ENCODE measurements at regions not wholly inside any gene's neighbourhood (a gene's known extent, or its start where the extent isn't known, plus 50 kb on each side); places are given as distances from the start of the nearest gene placed in this dataset.

DNA sequence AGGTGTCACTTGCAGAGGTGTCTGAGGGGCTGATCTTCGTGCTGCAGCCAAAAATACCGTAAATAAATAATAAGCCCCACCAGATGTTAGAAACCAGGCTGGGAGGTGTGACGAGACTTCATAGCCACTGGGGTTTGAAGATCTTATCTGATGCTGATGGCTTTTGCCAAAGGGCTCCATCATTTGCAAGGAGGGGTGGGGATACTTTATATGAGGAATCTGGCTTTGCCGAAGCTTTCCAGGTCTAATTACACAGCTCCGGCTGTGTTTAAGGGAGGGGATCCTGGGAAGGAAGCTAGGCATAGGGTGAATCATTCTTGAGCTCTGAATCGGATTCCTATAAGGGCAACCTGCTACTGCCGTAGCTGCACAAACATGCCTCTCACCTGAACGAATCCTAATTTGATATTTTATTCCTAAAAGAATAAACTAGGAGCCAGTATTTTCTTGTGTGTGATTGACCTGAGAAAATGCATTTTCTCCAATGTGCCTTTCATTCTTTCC is 249.6 kb downstream of the SOD2 start:
- no peak for DNase-seq (ENCODE audit: low read depth in 4 of 4, low spot score in 1 of 4)

DNA sequence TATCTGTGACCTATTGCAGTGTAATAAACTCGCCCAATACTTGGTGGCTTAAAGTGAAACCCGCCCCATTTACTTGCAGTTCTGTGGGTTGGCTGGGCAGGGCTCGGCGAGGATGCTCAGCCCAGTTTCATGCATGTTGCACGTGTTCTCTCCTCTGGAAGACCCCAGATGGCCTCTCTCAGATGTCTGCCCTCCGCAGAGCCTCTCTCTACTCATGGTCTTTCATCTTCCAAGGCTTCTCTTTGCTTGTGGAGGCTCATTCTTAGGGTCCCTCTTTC is 251.4 kb downstream of the SOD2 start:
- no peak for DNase-seq (ENCODE audit: low read depth in 4 of 4, low spot score in 1 of 4)

DNA sequence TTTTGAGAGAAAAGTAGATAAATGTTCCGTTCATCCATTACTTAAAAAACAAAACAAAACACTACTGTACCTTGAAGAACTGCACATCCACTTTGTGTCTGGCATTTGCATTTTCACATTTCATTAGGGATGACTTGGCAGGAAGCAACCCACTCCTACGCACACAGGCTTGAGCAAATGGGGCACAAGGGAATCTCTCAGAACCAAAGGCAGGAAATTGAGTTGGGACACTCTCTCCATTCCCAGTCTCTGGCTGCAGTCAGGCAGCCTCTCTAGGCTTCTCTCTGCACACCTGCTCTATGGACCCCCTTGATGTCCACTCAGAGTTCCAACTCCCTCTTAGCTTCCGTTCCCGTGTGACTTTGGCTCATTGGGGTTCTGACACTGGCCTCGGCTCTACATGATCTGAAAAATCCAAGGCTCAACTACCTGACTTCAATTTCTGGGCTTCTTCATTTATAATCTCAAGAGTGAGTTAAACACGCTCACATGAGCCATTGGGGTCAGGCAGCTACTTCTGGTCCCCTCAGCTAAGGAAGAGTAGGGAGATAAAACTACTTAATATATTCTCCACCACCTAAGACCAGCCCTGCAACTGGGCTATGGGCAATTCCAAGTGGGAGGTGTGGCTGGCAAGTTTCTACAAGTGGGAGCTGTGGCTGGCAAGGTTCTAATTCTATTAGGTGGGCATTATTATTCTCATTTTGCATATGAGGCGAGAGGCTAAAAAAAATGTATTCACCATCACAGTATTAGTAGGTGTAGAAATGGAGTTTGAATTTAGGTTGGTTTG is 251.9 kb downstream of the SOD2 start:
- no peak for DNase-seq (ENCODE audit: low read depth in 4 of 4, low spot score in 1 of 4)

DNA sequence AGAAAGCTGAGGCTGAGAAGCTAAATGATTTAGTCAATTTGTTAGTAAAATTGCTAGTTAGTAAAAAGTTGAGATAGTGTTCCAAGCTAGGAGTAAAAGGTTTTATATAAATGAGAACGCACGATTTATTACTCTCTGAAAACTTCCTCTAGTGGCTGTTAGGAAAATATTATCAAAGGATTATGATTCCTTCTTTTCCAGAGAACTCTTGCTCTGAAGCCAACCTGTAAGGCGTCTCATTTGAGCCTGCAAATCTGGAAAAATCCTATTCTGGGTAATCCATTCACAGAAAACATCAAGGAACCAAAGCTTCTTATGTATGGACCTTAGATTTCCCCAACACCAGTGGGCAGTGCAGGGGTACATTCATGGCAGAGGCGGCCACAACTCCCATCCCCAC is 252.7 kb downstream of the SOD2 start:
- DNase-seq (ENCODE audit: low read depth in 4 of 4, low spot score in 1 of 4) = no peak

DNA sequence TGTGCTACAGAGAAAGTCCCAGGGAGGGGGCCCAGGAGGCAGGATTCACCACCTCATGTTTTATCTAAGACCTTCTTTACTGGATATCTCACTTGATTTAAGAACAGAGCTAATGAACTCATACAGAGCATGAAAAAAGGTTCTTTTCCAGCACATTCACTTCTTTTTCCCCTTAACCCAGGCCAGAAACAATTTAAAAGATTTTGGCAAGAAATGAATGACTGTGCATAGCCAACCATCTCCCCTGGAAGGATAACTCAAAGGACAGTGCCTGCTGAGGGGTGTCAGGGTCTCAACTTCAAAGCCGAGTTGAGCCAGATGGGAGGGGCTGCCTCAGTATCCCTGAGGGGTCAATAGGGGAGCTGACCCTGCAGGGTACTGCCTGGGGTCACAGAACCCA is 253.4 kb downstream of the SOD2 start:
- no peak for DNase-seq (ENCODE audit: low read depth in 4 of 4, low spot score in 1 of 4)

DNA sequence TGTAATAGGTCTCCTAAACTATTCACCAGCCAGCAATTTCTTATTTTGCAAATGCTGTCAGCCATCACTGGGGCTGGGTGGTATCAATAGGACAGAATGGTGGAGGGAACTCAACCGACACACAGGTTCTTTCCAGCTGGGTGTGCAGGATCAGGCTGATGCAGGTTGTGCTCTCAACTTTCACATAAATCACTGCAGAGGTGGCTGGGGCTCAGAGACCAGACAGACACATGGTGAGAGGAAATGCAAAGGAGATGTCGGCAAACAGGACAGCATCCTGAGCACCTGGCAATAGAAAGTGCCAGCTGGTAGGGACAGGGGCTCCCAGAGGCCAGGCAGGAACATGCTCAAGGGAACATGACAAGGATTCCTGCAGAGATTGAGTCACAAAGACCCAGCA is 254.9 kb downstream of the SOD2 start:
- DNase-seq (ENCODE audit: low read depth in 4 of 4, low spot score in 1 of 4) = no peak

DNA sequence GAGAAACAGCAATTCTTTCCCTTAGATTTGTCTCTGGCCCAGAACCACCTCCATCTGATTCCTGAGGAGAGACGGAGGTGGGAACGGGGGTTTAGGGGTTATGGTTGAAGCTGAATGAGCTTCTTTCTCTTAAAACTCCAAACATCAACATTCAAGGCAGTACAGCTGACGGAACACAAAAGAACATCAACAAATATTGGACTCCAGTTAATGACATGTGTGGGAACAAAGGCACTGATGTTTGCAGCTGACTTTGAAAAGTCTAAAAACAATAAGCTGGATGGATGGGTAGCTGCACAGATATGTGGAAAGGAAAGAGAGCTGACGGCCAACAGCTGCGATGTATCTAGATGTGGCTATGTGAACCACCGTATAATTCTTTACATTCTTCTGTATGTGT is 256.5 kb downstream of the SOD2 start:
- no peak for DNase-seq (ENCODE audit: low read depth in 4 of 4, low spot score in 1 of 4)

DNA sequence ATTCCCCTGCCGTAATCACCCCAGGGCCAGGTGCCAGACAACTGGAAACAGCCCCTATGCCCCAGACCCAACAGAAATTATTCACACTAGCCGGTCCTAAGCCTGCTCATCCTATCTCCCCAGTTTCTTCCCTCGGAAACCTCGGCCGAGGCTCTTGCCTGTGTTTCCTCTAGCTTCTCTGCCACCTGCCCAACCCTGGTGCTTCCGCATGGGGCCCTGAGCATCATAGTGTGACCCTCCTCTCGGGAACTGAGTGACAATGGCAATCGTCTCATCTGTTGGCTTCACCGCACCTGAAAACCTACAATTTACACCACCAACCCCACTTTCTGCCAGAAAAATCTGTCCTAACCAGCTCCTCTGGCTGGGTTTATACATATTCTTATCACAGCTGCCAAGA is 257.3 kb downstream of the SOD2 start:
- no peak for DNase-seq (ENCODE audit: low read depth in 4 of 4, low spot score in 1 of 4)

DNA sequence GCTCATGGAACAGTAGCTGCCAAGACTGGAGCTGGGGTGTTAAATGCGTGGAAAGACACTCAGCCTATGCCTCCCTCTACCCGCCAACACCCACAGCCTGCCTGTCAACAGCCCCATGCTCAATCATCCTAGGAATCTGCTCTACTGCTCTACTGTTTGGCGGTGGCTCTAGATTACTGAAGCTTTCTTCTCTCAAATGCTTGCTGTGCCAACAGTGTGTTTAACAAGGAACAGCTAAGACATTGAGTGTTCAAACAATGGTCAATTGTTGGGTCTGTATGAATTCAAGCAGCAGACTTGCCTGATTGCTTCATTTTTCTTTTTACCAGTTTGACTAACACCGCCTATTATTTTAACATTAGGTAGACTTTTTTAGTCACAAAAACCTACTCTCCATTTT is 258.6 kb downstream of the SOD2 start:
- DNase-seq (ENCODE audit: low read depth in 4 of 4, low spot score in 1 of 4) = no peak

DNA sequence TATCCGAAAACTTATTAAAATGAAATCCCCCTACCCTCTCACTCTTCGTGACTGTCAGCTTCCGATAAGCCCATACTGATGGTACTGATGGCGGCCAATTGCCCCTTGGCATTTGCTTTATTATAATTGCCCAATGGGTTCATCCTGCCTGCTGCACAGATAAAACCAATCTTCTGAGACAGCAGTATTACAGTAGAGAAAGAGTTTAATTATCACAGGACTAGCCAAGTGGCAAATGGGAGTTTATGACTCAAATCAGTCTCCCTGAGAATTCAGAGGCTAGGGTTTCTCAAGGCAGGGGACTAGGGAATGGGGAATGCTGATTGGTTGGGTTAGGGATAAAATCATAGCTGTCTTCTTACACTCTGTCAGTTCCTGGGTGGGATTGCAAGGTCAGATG is 259.5 kb downstream of the SOD2 start:
- no peak for DNase-seq (ENCODE audit: low read depth in 4 of 4, low spot score in 1 of 4)

DNA sequence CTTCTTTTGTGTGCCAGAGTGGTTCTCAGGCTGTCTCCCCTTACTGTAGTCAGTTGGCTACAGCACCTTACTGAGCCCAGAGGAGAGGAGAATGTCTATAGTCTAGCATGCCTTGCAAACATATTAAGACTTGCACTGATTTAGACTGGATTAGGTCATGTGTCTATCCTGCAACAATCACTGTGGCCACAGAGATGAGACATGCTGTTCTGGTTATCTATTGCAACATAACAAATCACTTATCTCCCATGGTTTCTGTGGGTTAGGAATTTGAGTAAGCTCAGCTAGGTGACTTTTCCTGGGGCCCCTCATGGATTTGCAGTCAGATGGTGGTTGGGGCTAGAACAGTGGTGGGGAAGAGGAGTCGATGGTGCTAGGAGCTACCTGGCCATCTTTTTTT is 261.3 kb downstream of the SOD2 start:
- no peak for DNase-seq (ENCODE audit: low read depth in 4 of 4, low spot score in 1 of 4)

DNA sequence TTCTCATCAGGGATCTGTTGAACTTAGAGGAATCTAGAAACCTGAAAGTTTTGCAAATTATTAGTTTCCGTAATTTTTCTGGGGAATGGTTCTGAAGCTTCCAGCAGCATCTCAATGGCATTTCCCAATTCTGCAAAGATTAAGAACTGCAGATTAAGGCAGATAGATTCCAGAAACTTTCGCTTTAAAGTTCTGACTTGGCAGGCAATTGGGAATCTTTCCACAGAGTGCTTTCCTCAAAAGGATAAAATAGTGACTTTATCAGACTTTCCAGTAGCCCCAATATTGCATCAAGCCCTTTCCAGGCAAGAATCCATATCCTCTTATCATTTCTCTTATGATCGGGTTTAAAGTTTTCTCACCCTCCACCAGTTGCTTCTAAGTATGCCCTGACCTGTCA is 261.1 kb downstream of the FNDC1 start:
- no peak for DNase-seq (ENCODE audit: low read depth in 4 of 4, low spot score in 1 of 4)

DNA sequence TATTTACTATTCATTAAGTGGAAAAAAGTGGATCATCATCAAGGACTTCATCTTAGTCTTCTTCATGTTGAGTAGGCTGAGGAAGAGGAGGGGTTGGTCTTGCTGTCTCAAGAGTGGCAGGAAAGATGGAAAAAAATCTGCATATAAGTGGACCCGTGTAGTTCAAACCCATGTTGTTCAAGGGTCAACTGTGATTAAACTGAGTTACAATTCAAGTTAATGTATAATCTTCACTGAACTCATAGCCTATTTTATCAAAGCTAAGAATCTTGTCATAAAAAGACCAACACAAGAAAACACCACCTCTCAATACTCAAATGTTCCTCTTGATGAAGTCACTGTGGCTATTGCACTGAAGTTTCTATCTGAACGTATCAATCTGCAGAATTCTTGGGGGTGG is 260.2 kb downstream of the FNDC1 start:
- DNase-seq (ENCODE audit: low read depth in 4 of 4, low spot score in 1 of 4) = no peak

DNA sequence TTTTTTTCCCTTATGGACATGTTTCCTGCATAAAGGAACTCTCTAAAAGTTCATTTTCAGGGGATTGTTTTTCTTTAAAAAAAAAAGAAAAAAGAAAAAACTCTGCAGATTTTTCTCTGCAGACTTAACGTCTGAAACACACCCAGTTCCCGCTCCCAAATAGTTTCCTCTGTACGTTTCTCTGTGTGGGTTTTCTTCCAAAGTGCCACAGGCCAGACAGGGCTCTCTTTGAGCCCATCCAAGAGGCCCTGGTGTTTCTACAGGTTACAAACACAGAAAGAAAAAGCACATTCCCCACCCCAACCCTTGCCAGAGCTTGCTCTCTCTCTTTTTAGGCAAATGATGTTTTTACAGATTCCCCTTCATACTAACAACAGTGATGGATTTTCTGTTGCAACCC is 258.6 kb downstream of the FNDC1 start:
- DNase-seq (ENCODE audit: low read depth in 4 of 4, low spot score in 1 of 4) = no peak

DNA sequence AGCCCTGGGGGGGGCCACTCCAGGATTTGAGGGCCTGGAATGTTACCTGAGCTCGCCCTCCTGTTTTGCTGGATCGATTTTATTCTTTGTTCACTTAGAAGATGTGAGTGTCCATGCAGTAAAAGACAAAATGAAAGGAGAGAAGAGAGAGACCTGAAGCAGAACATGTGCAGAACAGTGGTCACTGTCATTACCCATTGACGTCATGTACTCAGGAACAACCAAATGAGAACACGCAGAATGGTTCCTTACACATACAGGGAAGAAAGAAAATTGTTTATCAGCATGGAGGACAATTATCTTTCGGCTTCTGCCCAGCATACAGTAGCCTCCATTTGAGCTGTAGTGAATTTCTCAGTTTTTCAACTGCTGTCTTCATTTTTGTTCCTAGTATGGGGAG is 258.1 kb downstream of the FNDC1 start:
- DNase-seq (ENCODE audit: low read depth in 4 of 4, low spot score in 1 of 4) = no peak

DNA sequence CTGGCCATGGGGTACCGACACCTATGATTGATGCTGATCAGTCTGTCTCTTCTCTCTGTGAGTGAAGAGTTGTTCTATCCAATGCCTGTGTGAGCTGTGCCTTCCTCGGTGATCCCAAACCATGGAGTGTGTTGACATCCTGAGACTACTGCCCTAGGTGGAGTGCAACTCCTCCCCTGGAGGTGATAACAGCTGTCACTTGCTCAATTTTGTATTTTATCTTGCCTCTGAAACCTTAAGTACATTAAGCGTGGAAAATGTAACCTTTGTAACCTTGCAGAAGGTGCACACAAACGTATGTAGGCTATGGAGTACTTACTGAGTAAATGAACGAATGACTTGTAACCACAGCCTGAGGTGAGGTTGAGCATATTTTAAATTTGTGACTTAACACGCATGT is 256.2 kb downstream of the FNDC1 start:
- no peak for DNase-seq (ENCODE audit: low read depth in 4 of 4, low spot score in 1 of 4)

DNA sequence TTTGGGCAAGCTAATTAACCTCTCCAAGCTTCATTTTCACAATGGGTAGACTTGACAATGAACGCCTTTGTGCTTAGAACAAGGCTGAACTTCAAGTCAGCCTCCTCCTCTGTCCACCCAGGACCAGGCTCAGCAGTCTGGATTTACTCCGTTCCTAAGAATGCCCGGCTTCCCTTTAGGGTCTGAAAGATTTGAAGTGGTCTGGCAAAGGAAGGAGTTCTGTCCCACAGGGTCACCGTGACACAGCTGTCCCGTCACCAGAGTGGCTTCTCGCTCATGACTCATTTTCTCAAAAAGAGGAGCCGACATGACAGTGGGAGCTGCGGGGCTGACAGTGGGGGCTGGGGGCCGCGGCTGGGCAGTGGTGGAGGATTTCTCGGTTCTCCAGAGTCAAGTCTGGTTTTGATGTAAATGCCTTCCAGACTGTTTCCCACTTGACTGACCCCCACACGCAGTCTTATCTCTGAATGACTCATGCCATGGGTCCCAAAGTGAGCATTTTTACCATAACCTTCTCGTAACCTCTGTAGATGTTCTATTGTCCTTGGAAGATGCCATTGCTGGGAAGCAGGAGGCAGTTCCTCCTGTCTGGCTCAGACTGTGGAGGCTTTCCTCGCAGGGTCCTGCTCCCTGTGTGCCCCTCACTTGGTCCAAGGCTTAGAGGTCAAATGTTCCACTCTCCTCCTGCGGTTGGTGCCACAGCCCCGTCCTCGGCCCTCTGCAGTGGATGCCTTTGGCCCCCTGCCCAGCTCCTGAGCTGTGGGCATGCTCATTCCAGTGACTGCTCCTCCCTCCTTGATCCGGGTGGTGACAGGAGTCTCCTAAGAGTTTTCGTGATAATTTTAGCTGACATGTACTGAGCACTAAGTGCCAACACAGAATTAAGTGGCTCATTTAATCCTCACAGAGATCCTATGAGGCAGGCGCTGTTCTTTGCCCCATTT is 253.1 kb downstream of the FNDC1 start:
- no peak for DNase-seq (ENCODE audit: low read depth in 4 of 4, low spot score in 1 of 4)

DNA sequence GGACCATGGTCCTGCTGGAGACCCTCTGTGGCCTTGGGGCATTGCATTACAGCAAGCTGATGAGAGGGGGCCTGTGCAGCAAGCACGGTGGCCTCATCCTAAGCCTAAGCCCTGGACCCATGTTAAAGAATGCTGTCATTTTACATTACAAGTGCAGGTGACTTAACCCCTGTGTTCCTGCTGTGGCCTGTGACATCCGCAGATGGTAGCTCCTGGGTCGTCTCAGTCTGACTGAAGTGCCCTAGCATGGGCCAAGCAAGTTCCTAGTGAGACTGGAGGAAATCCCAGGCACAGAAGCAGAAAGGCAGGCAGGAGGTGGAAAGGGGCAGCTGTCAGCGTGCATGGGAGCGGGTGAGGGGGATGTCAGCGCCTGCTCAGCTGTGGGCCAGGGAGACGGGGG is 252.4 kb downstream of the FNDC1 start:
- DNase-seq (ENCODE audit: low read depth in 4 of 4, low spot score in 1 of 4) = no peak

DNA sequence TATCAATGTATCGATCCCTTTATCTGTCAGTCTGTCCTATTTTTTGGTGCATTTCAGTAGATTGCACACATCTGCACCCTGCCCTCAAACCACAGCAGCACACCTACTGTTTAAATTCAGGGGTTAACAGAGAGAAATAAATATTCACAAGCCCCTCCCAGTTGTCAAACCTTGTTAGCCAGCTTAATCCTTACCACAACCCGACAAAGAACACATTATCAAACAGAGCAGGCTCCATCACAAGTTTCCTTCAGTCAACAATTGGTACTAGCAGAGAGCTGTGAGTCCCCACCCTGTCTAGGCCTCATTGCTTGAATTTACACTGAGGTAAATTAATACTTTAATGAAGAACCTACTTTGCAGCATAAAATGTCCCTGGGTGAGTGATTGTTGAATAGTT is 249.8 kb downstream of the FNDC1 start:
- no peak for DNase-seq (ENCODE audit: low read depth in 4 of 4, low spot score in 1 of 4)

DNA sequence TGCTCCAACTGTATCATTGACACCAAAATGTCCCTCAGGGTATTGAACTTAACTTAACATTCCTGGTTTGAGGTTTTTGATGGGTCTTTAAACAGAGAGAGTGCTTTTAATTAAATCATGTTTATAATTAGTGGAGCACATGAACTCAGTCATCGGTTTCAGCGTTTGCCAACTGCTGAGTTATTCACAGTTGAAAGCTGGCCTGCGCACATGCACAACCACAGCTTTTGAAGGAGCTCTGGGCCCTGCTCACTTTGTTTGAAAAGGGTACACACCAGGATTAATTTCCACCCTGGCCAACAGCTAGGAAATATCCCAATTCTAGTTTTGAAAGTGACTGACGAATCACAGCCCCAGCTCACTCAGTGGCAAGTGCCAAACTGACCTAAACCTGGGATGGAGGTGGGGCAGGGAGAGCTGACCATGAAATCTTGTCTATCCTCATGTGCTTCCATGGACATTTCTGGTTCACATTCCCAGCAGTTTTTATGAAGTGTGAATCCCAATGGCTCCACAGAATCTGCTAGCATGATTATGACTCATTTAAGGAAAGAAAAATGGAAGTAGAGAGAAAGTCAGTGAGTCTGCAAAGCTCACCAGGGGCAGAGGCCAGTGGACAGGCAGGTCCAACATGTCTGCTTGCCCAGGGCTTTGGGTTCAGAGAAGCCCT is 247.8 kb downstream of the FNDC1 start:
- DNase-seq (ENCODE audit: low read depth in 4 of 4, low spot score in 1 of 4) = no peak

DNA sequence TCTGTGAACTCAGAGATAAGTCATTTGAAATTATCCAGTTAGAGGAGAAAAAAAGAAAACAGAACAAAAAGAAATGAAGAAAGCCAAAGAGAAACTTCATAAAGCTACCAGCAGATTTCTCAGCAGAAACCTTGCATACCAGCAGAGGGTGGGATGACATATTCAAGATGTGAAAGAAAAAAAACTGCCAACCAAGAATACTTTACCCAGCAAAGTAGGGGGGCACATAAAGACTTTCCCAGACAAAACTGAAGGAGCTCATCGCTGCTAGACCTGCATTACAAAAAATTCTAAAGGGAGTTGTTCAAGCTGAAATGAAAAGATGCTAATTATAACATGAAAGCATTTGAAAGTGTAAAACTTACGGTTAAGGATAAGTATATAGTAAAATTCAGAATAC is 246.3 kb downstream of the FNDC1 start:
- DNase-seq (ENCODE audit: low read depth in 4 of 4, low spot score in 1 of 4) = no peak

DNA sequence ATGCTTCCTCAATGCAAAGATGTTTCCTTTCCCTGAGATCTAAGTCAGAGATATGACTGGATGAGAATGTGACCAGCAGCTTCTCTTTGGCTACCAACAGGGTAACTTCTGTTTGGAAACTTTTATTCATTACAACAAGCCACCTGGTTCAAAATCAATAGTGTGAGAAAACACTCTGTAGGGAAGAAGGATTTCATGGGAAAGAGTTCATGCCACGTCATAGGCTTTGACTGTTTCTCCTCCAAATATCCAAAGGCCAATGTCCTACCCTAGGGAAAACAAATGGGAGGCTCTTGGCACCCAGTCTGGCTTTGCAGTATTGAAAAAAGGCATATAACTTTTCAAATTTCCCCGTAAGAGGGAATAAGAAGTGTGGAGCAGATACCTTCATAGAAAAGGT is 245.5 kb downstream of the FNDC1 start:
- DNase-seq (ENCODE audit: low read depth in 4 of 4, low spot score in 1 of 4) = no peak
